Panc1 (cell line): ENCODE measurements at regions not wholly inside any gene's neighbourhood (a gene's known extent, or its start where the extent isn't known, plus 50 kb on each side); places are given as distances from the start of the nearest gene placed in this dataset.

Source experiments
- ATAC-seq: fragments of 200-7000 bp; cut with Tn5 transposase; 2 replicates; pipeline ENCODE4 v1.9.1; 2020; ENCODE audit warnings: mild to moderate bottlenecking, moderate library complexity
- BruUV-seq: library from RNA; stranded (reverse); fragments of 400-500 nt; replicated peaks from 2 replicates; lab custom pipeline; 2021; lab: Mats Ljungman, UMichigan
- CTCF ChIA-PET: fragments of 300-600 bp; sonication (Branson Sonifier 250); formaldehyde crosslinking; loops from one replicate; lab custom pipeline; 2022; ENCODE audit warnings: antibody characterized with exemption; lab: Charles Lee
- POLR2A ChIA-PET: fragments of 300-600 bp; sonication (Branson Sonifier 250); formaldehyde crosslinking; loops from one replicate; lab custom pipeline; 2022; ENCODE audit warnings: antibody characterized with exemption; lab: Charles Lee
- DNase-seq: peaks from one replicate; pipeline ENCODE4 v3.0.0-alpha.2; 2010; ENCODE audit warnings: low read depth, low spot score
- H3K27ac ChIP-seq: 2 replicates; pipeline ENCODE4 v1.5.1; 2011; ENCODE audit warnings: mild to moderate bottlenecking, low read length, inconsistent platforms
- H3K27me3 ChIP-seq: fragments of 200-500 bp; sonication (Bioruptor generic); 2 replicates; pipeline ENCODE4 v1.6.0; 2014; ENCODE audit warnings: low read length, inconsistent platforms; ENCODE audit not compliant: control insufficient read depth, insufficient read depth
- H3K36me3 ChIP-seq: fragments of 200-500 bp; sonication (Bioruptor generic); 2 replicates; pipeline ENCODE4 v1.5.1; 2014; ENCODE audit warnings: inconsistent platforms, mild to moderate bottlenecking, low read length, moderate library complexity; ENCODE audit not compliant: control insufficient read depth, insufficient read depth
- H3K4me1 ChIP-seq: 2 replicates; pipeline ENCODE4 v1.5.1; 2011; ENCODE audit warnings: inconsistent platforms, mild to moderate bottlenecking, low read length, moderate library complexity; ENCODE audit not compliant: control insufficient read depth, insufficient read depth
- H3K4me3 ChIP-seq, 2 experiments: 2 replicates each; pipeline ENCODE4 v1.5.1; 2011 to 2012; ENCODE audit warnings: low read depth in 2 of 2, low read length in 2 of 2, mild to moderate bottlenecking in 2 of 2, inconsistent platforms in 1 of 2, moderate library complexity in 1 of 2
- H3K9me3 ChIP-seq: fragments of 200-500 bp; sonication (Bioruptor generic); 2 replicates; pipeline ENCODE4 v1.5.1; 2014; ENCODE audit warnings: low read depth, mild to moderate bottlenecking, inconsistent platforms, low read length, moderate library complexity; ENCODE audit not compliant: control insufficient read depth, insufficient read depth
- CTCF ChIP-seq: fragments of 450-650 bp; IDR thresholded peaks from 2 replicates; pipeline ENCODE4 v1.5.1; 2017; ENCODE audit warnings: mild to moderate bottlenecking
- POLR2AphosphoS5 ChIP-seq: IDR thresholded peaks from 2 replicates; pipeline ENCODE4 v1.6.1; 2012; ENCODE audit warnings: mild to moderate bottlenecking, low read depth, low read length, moderate library complexity
- REST ChIP-seq, 2 experiments: IDR thresholded peaks; 2 replicates each; pipeline ENCODE4 v1.6.1; 2011 to 2012; ENCODE audit warnings: low read depth in 2 of 2, control low read depth in 1 of 2, low read length in 1 of 2, mild to moderate bottlenecking in 1 of 2, moderate library complexity in 1 of 2; ENCODE audit not compliant: insufficient read depth in 1 of 2
- SIN3A ChIP-seq: IDR thresholded peaks from 2 replicates; pipeline ENCODE4 v1.6.1; 2012; ENCODE audit warnings: low read depth, mild to moderate bottlenecking, low read length, moderate library complexity, borderline replicate concordance; ENCODE audit not compliant: insufficient read depth
- TCF7L2 ChIP-seq: IDR thresholded peaks from 2 replicates; pipeline ENCODE4 v1.6.1; 2011; ENCODE audit warnings: mild to moderate bottlenecking, low read depth, low read length, inconsistent platforms
- in situ Hi-C: cut with HindIII; loops from 2 replicates; pipeline ENCODE4 v1.10.0; 2016; ENCODE audit warnings: low sequenced_read_pairs, low pct_unique_long_range_greater_than_20kb
- intact Hi-C: fragments of 100-400 bp; cut with micrococcal nuclease; formaldehyde crosslinking; loops from one replicate; pipeline ENCODE4 v1.10.0; 2022; ENCODE audit not compliant: unreplicated experiment

- ChIA-PET POLR2A (no interaction called here), CTCF (no interaction called here)
- in situ Hi-C loops = no loop called here
- Histone ChIP-seq H3K27me3 (no peaks in the 10 kb centered on the region), H3K4me1 (no peaks in the 10 kb centered on the region), H3K27ac (no peak overlapping the region), H3K9me3 (peaks cover 4% of the 10 kb centered on the region; the same call in 1 of the 2 replicates), H3K36me3 (no peaks in the 10 kb centered on the region), H3K4me3 (no peak overlapping the region)
- TF ChIP-seq CTCF = no peak
- TF ChIP-seq REST (IDR thresholded peaks at IDR 0.05; ENCODE audit: insufficient read depth in 1 of 2, low read depth in 2 of 2, low read length in 1 of 2) = no peak
- no peak for TF ChIP-seq POLR2AphosphoS5
- TF ChIP-seq SIN3A = no peak
- TF ChIP-seq TCF7L2 = no peak
- intact Hi-C loops = no loop called here
- DNase-seq (no peak), ATAC-seq (no peak)
- BruUV-seq = no TSS peak
Observed at GRCh38 chr6:18883268-18883667, 496.1 kb downstream of the RNF144B start.

GRCh38 chr6:18883851-18884250, 496.7 kb downstream of the RNF144B start:
- ATAC-seq = no peak
- Histone ChIP-seq H3K9me3 (peaks cover 4% of the 10 kb centered on the region; the same call in 1 of the 2 replicates), H3K4me1 (no peaks in the 10 kb centered on the region), H3K27me3 (no peaks in the 10 kb centered on the region), H3K36me3 (no peaks in the 10 kb centered on the region), H3K4me3 (no peak overlapping the region), H3K27ac (no peak overlapping the region)
- TF ChIP-seq TCF7L2 (no peak), REST (IDR thresholded peaks at IDR 0.05; ENCODE audit: insufficient read depth in 1 of 2, low read depth in 2 of 2, low read length in 1 of 2) (no peak), CTCF (no peak), SIN3A (no peak), POLR2AphosphoS5 (no peak)
- in situ Hi-C loops (no loop called here), intact Hi-C loops (no loop called here)
- CTCF ChIA-PET = no interaction called here
- POLR2A ChIA-PET = no interaction called here
- no TSS peak for BruUV-seq
- DNase-seq = no peak
